ENCODE measurements at regions not wholly inside any gene's neighbourhood (a gene's known extent, or its start where the extent isn't known, plus 50 kb on each side); places are given as distances from the start of the nearest gene placed in this dataset.
"Not testable (repeated sequence)": the region's sequence is repeated elsewhere in the genome, so short reads cannot be mapped to it uniquely, and the experiment has no call there.

DNA sequence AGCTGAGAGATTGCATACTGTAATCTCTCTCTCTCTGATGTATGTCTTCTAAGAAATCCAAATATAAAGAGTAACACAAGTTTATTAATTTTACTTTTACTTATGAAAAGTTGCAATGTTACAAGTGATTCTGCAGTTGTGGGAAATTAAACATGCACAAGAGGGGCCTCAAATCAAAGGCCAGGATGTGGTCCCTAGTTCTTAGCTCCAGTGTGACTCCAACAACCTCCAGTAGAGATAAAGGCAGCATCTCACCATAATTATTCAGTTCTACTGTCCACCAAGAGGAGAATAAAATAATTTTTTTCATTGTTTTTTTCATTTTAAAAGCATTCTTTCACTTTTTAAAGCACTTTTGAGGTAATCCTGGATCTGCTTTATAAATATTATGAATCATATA is 223.3 kb downstream of the RAP2B start:
- DNase-seq, result no peak

DNA sequence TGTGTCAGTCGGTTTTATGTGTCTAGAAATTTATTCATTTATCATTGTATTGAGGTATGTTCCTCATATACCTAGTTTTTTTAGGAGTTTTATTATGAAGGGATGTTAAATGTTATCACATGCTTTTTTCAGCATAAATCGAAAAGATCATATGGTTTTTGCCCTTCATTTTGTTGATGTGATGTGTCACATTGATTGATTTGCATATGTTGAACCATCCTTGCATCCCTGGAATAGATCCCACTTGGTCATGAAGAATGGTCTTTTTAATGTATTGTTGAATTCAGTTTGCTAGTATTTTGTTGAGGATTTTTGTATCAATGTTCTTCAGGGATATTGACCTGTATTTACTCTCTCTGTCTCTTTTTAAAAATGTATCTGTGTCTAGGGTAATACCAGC is 230.3 kb downstream of the RAP2B start:
- no peak for DNase-seq

DNA sequence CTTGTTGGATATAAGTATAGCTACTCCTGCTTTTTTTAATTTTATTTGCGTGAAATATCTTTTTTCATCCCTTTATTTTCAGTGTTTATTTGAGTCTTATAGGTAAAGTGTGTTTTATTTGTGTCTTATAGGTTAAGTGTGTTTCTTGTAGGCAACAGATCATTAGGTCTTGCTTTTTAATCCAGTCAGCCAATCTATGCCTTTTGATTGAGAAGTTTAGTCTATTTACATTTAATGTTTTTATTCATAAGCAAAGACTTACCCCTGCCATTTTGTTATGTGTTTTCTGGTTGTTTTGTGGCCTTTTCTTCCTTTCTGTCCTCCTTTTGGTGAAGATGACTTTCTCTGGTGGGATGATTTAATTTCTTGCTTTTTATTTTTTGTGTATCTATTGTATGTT is 232.0 kb downstream of the RAP2B start:
- DNase-seq, result no peak

DNA sequence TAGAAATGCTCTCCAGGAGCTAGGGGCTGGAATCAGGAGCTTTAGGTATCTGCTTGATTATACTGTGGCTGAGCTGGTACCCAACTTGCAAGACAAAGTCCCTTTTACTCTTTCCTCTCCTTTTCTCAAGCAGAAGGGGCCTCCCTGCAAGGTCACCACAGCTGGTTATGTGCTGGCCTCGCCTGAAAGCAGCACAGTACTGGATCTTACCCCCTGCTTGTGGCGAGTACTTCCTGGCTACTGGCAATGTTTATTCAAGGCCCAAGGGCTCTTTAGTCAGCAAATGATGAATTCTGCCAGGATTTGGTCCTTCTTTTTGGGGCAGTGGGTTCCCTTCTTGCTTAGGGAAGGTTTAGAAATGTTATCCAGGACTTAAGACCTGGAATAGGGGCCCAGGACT is 234.6 kb downstream of the RAP2B start:
- no peak for DNase-seq

DNA sequence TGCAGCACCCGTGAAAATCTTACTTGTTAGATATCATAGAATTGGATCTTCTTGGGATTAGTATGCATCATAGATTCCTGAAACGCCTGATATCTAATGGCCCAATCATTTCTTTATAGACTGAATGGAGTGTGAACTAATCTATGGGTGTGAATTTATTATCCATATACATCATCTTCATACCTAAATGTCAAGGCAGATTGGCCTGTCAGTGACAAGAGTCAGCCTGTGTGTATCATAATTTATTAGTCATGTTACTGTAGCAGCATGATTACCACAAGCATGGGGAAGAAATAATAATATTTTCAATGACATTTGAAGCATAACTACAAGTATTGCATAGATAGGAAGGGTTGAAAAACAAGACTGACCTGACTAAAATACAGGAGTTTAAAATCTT is 235.8 kb downstream of the RAP2B start:
- DNase-seq, result no peak

DNA sequence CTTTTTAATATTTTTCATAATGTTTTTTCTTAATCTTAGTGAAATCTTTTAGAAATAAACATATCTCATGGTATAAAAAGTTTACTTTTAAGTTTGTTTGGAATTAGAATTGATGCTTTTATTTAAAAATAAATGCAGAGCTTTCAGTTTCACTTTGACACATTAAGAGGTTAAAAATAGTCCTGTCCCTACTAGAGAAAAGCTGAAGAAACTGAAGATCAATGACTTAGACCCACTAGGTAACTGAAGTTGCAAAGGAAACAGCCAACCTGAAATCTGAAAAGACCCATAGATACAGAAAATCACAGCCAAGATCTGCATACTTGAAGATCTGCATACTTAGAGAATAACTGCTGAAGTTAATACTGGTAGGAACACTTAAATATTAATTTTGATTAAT is 237.6 kb downstream of the RAP2B start:
- no peak for DNase-seq

DNA sequence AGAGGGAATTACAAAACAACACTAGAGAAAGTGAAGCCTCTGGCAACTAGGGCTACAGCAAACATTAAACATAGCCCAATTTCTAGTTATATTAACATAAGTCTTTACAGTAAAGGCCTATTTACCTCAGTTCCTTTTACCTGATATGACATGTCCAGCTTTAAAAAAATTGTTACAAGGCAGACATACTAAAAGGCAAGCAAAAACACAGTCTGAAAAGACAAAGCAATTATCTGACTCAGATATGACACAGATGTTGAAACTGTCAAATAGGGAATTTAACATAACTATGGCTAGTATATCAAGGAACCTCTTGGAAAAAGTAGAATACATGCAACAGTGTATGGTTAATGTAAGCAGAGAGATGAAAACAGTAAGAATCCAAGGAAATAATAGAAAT is 238.6 kb downstream of the RAP2B start:
- no peak for DNase-seq

DNA sequence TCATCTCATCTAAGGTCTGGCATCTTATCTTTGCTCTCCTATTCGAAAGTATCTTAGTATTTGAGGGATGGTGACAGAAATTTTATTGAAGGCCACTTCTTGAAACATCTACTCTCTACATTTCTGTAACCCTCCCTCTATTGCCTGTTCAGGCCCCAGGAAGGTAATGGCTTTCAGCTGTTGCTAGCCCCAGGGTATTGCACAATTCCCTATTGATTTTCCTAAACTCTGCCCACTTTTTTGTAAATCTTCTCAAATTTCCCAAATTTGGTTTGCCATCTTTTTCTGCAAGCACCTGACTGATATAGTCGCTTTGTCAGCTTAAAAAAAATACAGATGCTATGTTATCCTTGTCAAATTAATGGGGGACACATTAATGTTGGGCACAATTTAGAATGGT is 242.1 kb downstream of the RAP2B start:
- no peak for DNase-seq

DNA sequence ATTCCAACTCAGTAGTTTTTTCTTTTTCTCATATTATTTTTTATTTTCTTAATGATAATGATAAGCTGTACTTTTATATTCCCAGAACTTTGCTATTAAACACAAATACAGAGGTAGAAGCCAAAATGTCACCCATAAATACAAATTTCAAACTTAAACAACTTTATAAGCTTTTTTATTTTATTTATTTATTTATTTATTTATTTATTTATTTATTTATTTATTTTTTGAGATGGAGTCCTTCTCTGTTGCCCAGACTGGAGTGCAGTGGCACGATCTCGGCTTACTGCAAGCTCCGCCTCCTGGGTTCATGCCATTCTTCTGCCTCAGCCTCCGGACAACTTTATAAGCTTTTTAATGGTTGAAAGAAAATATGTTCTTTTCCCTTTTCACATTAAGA is 243.3 kb downstream of the RAP2B start:
- DNase-seq, result not testable (repeated sequence)

DNA sequence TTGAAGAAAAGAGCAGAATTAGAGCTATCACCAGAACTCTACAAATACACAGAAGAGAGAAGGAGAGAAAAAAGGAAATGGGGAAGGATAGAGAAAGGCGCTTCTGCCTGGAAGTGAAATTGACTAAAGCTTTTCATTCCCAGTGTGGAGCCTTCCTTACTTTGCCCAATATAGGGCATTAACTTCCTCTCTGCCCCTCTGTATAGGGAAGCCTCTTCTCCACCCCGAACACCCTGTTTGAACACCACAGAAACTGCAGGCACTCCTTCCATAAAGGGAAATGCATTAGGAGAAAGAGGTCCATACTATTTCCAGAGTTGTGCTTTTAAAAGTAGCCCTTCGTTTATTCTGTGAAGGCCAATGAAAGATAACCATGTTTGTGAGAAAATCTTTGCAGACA is 248.5 kb downstream of the RAP2B start:
- DNase-seq, result no peak

DNA sequence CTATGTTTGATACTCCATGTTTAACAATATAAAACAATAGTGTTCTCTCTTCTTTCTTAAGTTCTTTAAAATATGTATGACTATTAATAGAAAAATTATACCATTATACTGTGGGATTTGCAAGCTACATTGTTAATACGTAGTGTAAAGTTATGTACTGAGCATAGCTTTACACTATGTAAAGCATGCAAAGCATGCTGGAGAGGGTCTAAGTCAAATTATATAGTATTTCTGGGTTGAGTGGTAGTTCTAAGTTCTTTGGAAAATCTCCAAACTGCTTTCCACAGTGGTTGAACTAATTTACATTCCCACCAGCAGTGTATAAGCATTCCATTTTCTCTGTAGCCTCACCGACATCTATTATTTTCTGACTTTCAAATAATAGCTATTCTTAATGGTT is 253.0 kb downstream of the RAP2B start:
- no peak for DNase-seq

DNA sequence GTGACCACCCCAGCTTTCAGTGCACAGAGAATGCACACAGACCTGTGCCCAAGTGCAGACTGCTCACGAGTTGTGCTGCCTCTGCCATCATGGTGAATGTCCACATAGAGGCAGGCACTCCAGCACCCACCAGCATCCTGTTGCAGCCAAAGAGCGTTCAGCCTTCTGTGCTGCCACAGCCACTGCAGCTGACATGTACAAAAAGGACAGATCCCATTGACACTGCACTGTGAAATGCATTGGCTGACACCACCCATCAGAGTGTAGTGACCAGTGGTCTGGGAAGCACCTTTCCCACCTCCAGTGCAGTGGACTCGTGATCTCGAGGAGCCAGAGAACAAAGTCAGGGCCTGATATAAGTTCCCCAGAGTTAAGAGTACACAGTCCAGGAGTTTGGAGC is 260.3 kb downstream of the RAP2B start:
- DNase-seq, result no peak

DNA sequence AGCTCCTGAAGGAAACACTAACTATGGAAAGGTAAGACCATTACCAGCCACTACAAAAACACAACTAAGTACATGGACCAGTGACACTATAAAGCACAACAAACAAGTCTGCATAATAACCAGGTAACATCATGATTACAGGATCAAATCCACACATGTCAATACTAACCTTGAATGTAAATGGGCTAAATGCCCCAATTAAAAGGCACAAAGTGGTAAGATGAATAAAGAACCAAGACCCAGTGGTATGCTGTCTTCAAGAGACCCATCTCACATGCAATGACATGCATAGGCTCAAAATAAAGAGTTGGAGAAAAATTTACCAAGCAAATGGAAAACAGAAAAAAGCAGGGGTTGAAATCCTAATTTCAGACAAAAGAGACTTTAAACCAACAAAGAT is 261.8 kb downstream of the RAP2B start:
- not testable (repeated sequence) for DNase-seq

DNA sequence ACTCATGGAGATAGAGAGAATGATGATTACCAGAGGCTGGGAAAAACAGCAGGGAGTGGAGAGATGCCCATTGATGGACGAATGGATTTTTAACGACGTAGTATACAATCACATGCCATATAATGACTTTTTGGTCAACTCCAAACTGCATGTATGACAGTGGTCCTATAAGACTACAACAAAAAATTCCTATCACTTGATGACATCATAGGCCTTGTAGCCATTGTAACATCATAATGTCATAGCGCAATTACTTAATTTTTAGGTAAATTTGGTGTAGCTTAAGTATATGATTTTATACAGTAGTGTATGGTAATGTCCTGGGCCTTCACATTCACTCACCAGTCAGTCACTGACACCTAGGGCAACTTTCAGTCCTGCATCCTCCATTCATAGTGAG is 264.3 kb downstream of the RAP2B start:
- no peak for DNase-seq

DNA sequence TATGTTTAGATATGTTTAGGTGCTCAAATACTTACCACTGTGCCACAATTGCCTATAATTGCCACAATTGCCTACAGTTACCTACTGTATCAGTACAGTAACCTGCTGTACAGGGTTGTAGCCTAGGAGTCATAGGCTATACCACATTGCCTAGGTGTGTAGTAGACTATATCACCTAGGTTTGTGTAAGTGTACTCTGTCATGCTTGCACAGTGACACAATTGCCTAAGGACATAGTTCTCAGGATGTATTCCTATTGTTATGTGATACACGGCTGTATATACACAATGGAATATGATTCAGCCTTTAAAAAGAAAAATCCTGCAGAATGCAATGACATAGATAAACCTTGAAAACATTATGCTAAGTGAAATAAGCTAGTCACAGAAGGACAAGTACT is 264.8 kb downstream of the RAP2B start:
- DNase-seq, result no peak

DNA sequence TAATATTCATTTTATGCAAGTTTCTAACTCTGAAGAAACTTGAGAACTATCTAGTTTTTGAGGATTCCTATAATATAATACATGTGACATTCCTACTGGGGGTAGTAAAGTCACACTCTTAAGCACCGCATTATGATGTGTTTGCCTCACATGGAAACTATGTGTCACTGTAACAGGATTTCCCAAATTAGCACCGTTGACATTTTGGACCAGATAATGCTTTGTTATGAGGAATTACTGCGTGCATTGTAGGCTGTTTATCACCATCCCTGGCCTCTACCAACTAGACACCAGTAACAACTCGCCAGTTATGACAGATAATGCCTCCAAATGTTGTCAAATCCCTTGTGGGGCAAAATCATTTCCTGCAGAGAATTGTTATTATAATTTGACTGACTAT is 267.8 kb downstream of the RAP2B start:
- no peak for DNase-seq

DNA sequence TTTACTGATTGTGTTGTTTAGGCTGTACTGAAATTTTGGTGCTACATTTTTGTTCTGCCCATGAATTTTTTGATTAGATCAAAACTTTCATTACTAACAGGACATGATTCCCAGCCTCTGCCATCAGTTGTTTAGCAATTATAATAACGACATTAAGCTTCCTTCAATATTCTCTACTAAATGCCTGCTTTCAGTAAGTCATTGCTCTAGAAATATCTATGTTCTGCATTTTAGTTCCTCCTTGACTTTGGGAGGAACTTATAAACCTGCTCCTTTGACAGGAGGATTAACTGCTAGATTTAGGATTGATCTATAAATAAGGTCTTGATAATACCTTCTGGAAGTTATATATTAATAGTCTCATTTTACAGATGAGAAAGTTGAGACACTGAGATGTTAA is 269.1 kb downstream of the RAP2B start:
- DNase-seq, result no peak

DNA sequence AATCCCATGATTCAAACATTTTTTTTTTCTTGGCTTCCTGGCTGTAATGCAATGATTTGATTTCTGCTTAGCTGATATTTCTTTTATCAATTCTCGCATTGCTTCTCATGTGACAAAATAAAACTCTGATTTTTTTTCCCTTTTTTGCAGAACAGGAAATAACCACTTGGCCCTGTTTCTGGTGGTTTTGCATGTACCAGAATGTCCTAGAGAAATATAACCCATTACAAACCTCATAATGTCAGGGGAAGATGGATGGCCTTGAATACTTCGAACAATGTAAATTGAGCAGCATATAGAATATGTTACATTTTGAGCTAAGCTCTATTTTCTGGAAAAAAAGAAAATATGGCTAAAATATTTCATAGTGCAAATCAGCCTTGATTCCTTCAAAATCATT is 275.6 kb downstream of the RAP2B start:
- DNase-seq, result no peak

DNA sequence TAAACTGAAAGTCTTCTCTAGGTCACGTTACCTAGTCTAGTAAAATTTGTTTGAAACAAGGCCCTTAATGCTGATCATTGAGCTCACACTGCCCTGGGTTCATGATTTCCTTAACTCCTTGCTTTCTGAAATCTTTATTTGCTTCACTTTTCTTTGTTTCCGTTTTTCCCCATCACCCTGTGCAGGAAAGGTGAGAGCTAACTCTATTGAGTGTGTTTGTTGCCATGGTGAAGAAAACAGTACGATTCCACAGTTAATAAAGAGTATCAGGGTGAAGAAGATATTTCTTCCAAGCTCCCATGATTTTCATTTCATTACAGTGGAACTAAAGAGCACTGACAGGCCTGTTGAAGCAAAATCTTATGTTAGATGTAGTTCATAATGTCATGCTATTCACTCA is 276.2 kb downstream of the RAP2B start:
- DNase-seq, result no peak

DNA sequence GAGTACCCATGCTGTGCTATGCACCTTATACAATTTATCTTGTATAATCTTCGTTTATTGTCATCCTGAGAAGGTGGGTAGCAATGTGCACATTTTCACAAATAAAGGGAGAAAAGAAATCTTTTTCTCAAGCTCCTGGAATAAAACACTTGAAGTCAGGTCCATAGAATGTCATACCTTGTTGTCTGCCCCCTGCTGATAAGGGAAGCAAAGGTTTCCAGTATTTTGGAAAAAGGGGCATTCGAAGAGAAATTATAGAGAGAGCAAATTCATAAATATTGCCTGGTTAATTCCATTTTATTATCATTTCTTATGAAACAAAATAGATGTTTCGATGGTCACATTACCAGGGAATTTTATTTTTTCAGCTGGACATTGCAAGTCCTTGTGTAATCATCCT is 277.8 kb downstream of the RAP2B start:
- DNase-seq, result no peak

DNA sequence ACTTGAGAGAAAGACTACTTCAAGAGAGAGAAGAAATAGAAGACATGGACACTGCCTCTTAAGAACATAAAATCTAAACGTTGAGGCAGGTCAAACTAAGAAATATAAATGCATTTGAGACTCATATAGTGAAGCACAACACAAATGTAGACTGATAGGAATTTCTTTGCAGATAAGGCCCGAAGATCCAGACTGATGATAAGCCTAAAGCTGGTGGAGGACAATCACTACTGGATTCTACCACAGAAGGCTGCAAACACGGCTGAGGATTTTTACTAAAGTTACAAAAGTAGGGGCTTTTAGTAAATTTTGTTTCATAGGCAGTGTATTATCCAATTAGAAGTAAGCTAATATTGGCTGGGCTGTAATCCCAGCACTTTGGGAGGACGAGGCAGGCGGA is 278.3 kb downstream of the RAP2B start:
- DNase-seq, result no peak

DNA sequence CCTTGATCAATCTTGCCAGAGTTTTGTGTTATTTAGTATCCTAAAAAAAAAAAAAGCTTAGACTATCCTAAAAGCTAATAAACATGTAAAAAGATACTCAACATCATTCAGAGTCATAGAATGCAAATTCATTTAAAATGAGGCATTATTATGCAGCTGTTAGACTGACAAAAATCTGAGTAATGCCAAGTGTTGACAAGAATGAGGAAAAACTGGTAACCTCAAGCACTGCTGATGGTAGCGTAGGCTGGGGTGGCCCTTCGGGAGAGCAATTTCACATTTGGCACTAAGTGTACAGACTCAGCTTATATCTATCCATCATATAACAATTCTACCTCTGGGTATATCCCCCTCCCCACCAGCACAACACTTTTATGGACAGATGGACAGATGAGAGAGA is 280.4 kb downstream of the RAP2B start:
- no peak for DNase-seq

DNA sequence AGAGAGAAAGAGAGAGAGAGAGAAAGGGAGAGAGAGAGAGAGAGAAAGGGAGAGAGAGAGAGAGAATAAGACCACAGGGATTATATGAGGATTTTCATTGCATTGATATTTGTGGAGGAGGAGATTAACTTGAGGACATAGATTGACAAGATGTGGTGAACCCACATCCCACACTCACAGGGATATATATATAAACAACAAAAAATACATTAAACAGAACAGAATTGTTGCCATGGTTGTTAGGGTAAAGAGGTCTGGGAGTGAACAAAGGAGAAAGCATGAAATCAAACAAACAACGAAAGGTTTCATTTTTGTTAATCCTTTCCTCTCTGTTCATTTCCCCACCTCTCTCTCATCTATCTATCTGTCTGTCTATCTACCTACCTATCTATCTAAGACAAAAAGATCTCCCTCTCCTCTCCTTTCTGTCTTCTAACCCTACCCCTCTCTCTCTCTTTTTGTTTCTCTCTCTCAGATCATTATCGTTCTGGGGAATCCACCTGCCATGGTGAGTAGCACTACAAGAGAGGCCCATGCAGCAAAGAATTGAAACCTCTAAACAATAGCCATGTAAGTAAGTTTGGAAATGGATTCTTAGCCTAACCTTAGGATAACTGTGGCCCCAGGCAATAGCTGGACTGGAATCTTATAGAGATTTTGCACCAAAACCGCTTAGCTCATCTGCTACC is 280.9 kb downstream of the RAP2B start:
- no peak for DNase-seq

DNA sequence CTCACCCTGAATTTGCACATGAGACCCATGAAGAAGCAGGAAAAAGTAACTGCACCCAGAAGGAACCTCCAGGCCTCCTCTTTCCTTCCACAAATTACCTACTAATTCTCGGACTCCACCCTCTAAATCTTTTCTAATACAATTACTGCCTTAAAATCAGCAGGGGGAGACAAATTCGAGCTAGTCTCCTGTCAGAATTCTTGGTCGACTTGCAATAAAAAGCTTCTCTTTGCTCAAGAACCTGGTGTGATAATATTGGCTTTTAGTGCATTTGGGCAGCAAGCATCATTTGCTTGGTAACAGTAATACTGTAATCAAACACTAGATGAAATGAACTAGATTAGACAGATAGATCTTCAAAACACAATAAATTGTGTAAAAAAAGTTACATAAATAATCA is 281.9 kb downstream of the RAP2B start:
- no peak for DNase-seq

DNA sequence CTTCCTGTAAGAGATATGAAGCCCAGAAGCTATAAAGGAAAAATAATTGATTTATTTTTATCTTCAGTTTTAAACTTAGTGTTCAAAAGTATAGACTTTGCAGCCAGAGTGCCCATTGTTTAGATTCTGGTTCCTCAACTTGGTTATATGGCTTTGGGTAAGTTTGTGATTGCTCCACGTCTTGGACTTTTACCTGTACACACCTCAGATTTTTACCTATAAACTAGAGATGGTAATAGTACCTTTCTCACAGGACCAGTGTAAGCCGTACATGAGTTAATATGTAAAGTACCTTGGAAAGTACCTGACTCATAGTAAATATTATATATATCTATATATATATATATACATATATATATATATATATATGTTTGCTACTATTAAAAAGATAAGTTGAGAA is 283.8 kb downstream of the RAP2B start:
- no peak for DNase-seq
